OCI-LY3 (cell line): ENCODE measurements at regions not wholly inside any gene's neighbourhood (a gene's known extent, or its start where the extent isn't known, plus 50 kb on each side); places are given as distances from the start of the nearest gene placed in this dataset.
"Not testable (repeated sequence)": the region's sequence is repeated elsewhere in the genome, so short reads cannot be mapped to it uniquely, and the experiment has no call there.

Experiments
- CTCF ChIP-seq: fragments of 200-600, 300-600 bp; sonication (generic); IDR thresholded peaks from 2 replicates; pipeline ENCODE4 v1.5.1; 2014; ENCODE audit warnings: antibody characterized with exemption, low read length, low read depth
- EZH2phosphoT487 ChIP-seq: fragments of 200-600 bp; shearing (Covaris generic); IDR thresholded peaks from 2 replicates; pipeline ENCODE4 v1.6.1; 2018; ENCODE audit warnings: antibody characterized with exemption, mixed run types, low read depth

GRCh38 chr6:154938727-154939285, 56.3 kb upstream of the TIAM2 start:
- TF ChIP-seq CTCF, EZH2phosphoT487: not testable (repeated sequence)
